ENCODE measurements at regions not wholly inside any gene's neighbourhood (a gene's known extent, or its start where the extent isn't known, plus 50 kb on each side); places are given as distances from the start of the nearest gene placed in this dataset.

GRCh38 chr1:103180660-103181059 is 72.3 kb upstream of the COL11A1 start:
- TF ChIP-seq POLR2A (IDR thresholded peaks at IDR 0.05): no peak
- no peak for TF ChIP-seq CTCF (IDR thresholded peaks at IDR 0.05)
- TF ChIP-seq POLR2AphosphoS5 (IDR thresholded peaks at IDR 0.05): no peak

Data from sigmoid colon (tissue), 4 donors.